SK-N-SH (cell line): ENCODE measurements at regions not wholly inside any gene's neighbourhood (a gene's known extent, or its start where the extent isn't known, plus 50 kb on each side); places are given as distances from the start of the nearest gene placed in this dataset.

ENCODE experiments used
- CTCF ChIP-seq: fragments of 200-600 bp; sonication (generic); IDR thresholded peaks from 2 replicates; pipeline ENCODE4 v1.6.1; 2017; ENCODE audit warnings: antibody characterized with exemption, mild to moderate bottlenecking, moderate library complexity
- EP300 ChIP-seq, 2 experiments: IDR thresholded peaks; 2 replicates each; pipeline versions ENCODE4 v1.4.0 to v1.6.1; 2012; ENCODE audit warnings: borderline replicate concordance in 1 of 2, low read depth in 1 of 2, low read length in 1 of 2
- FOXJ3 ChIP-seq: sonication (generic); formaldehyde crosslinking; IDR thresholded peaks from 2 replicates; pipeline ENCODE4 v1.5.1; 2020; ENCODE audit warnings: mild to moderate bottlenecking, missing genetic modification reagents
- FOXM1 ChIP-seq: IDR thresholded peaks from 2 replicates; pipeline ENCODE4 v1.4.0; 2012; ENCODE audit warnings: low read depth, mild to moderate bottlenecking
- GATA2 ChIP-seq: sonication (generic); formaldehyde crosslinking; IDR thresholded peaks from 2 replicates; pipeline ENCODE4 v1.5.0; 2020; ENCODE audit warnings: mild to moderate bottlenecking, missing genetic modification reagents
- JUND ChIP-seq: IDR thresholded peaks from 2 replicates; pipeline ENCODE4 v1.4.0; 2012
- MXI1 ChIP-seq: IDR thresholded peaks from 2 replicates; pipeline ENCODE4 v1.6.1; 2012; ENCODE audit warnings: mild to moderate bottlenecking, low read depth, low read length, improper control_type of control experiment
- NFIC ChIP-seq: IDR thresholded peaks from 2 replicates; pipeline ENCODE4 v1.4.0; 2012; ENCODE audit warnings: borderline replicate concordance
- POLR2AphosphoS5 ChIP-seq: IDR thresholded peaks from 2 replicates; pipeline ENCODE4 v1.6.1; 2012; ENCODE audit warnings: low read depth, low read length
- REST ChIP-seq: IDR thresholded peaks from 2 replicates; pipeline ENCODE4 v1.6.1; 2012; ENCODE audit warnings: mild to moderate bottlenecking, low read depth, low read length, moderate library complexity
- RFX5 ChIP-seq: IDR thresholded peaks from 2 replicates; pipeline ENCODE4 v1.6.1; 2012; ENCODE audit warnings: mild to moderate bottlenecking, improper control_type of control experiment, low read length
- SMC3 ChIP-seq: IDR thresholded peaks from 2 replicates; pipeline ENCODE4 v1.6.1; 2012; ENCODE audit warnings: low read depth, low read length, improper control_type of control experiment
- TAF1 ChIP-seq: IDR thresholded peaks from 2 replicates; pipeline ENCODE4 v1.6.1; 2012; ENCODE audit warnings: low read depth, mild to moderate bottlenecking, low read length, moderate library complexity, borderline replicate concordance
- TEAD4 ChIP-seq: IDR thresholded peaks from 2 replicates; pipeline ENCODE4 v1.4.0; 2012; ENCODE audit warnings: mild to moderate bottlenecking, borderline replicate concordance; ENCODE audit not compliant: insufficient read depth

- TF ChIP-seq CTCF (no peak), TEAD4 (no peak), FOXM1 (no peak), JUND (no peak), GATA2 (CRISPR knock-in tag) (no peak), RFX5 (no peak), POLR2AphosphoS5 (no peak), SMC3 (no peak), EP300 (IDR thresholded peaks at IDR 0.05; ENCODE audit: borderline replicate concordance in 1 of 2, low read depth in 1 of 2, low read length in 1 of 2) (no peak), NFIC (no peak), FOXJ3 (CRISPR knock-in tag) (no peak), MXI1 (no peak), REST (no peak), TAF1 (no peak)
These were observed 458.1 kb upstream of the MBL2 start for GRCh38 chr10:53230651-53231050.
